BLaER1 treated with 17β-estradiol and CSF1 and Interleukin-3, amounts not matched to agents 10 nM and 100 nM (cell line): ENCODE measurements at regions not wholly inside any gene's neighbourhood (a gene's known extent, or its start where the extent isn't known, plus 50 kb on each side); places are given as distances from the start of the nearest gene placed in this dataset.
"Not testable (repeated sequence)": the region's sequence is repeated elsewhere in the genome, so short reads cannot be mapped to it uniquely, and the experiment has no call there.

Experiments used
- H3K27ac ChIP-seq, 11 experiments: shearing (Covaris generic); formaldehyde crosslinking; 2 replicates each; pipeline ENCODE4 v1.8.1; 2022
- H3K27me3 ChIP-seq, 11 experiments: shearing (Covaris generic); formaldehyde crosslinking; 2 replicates each; pipeline ENCODE4 v1.8.1; 2022
- H3K36me3 ChIP-seq, 11 experiments: shearing (Covaris generic); formaldehyde crosslinking; 2 replicates each; pipeline ENCODE4 v1.8.1; 2022
- H3K4me1 ChIP-seq, 10 experiments: shearing (Covaris generic); formaldehyde crosslinking; 2 replicates each; pipeline ENCODE4 v1.8.1; 2022
- H3K4me2 ChIP-seq, 11 experiments: shearing (Covaris generic); formaldehyde crosslinking; 2 replicates each; pipeline ENCODE4 v1.8.1; 2022
- H3K4me3 ChIP-seq, 10 experiments: shearing (Covaris generic); formaldehyde crosslinking; 2 replicates each; pipeline ENCODE4 v1.8.1; 2022
- H3K9ac ChIP-seq, 11 experiments: shearing (Covaris generic); formaldehyde crosslinking; 2 replicates each; pipeline ENCODE4 v1.8.1; 2022
- H3K9me3 ChIP-seq, 11 experiments: shearing (Covaris generic); formaldehyde crosslinking; replicated peaks in 1 of 11; 2 replicates each; pipeline ENCODE4 v1.8.1; 2022
- H4K20me1 ChIP-seq, 11 experiments: shearing (Covaris generic); formaldehyde crosslinking; 2 replicates each; pipeline ENCODE4 v1.8.1; 2022
- Cebpa-rat ChIP-seq, 11 experiments: shearing (Covaris generic); IDR thresholded peaks; 2 replicates each; pipeline ENCODE4 v1.8.1; 2022

DNA sequence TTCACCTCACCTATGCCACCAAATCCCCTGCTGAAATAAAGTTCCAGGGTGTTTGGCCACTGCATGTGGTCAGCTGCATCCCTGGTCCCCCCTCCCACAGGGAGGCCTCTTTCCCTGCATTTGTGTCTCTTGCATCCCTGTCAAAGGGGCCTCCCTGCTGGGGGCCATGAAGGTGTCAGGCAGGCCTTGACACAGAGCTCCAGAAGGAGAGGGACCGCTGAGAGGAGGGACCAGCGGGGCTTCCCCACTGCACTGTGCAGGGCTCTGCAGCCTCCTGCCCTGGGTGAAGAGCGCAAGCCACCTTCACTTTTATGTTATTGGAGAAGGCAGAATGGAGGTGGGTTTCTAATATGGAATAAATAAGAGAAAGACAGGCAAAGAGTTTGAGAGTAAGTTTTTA is 230.2 kb downstream of the ANKRD30B start:
- Histone ChIP-seq H3K27me3 (no peaks in the 10 kb centered on the region), H4K20me1 (no peaks in the 10 kb centered on the region), H3K4me3 (no peak overlapping the region), H3K9ac (no peak overlapping the region), H3K36me3 (no peaks in the 10 kb centered on the region), H3K27ac (no peak overlapping the region), H3K4me1 (peaks cover 0 to 9% (median 0%) of the 10 kb centered on the region in 10 experiments; a peak in 3 of 20 replicates), H3K9me3 (no peaks in the 10 kb centered on the region), H3K4me2 (no peak overlapping the region)
- TF ChIP-seq Cebpa-rat (IDR thresholded peaks at IDR 0.05), result no peak

GRCh38 chr18:14978962-14979535 is 231.1 kb downstream of the ANKRD30B start:
- Histone ChIP-seq H4K20me1 (no peaks in the 10 kb centered on the region), H3K27me3 (no peaks in the 10 kb centered on the region), H3K4me3 (no peak overlapping the region)

DNA sequence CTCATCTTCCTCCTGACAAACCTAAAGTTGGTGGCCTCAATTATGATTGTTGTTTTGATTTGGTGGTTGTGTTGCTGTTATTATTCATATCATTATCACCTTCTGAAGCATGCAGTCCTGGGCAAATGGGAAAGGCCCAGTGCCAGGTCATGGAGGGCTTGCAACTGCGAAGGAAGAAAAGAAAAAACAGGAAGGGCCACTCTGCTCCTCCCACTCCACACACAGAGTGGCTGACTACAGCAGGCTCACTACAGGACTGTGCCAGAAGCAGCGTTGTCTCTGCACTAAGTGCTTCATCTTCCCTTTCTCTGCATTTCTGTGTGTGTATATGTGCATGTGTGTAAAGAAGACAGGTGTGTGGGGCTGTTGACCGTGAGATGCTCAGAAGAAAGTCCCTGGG is 231.9 kb downstream of the ANKRD30B start:
- peaks cover 0 to 9% (median 0%) of the 10 kb centered on the region in 10 experiments; a peak in 3 of 20 replicates for H3K4me1 ChIP-seq
- no peaks in the 10 kb centered on the region for H3K9me3 ChIP-seq
- TF ChIP-seq Cebpa-rat (IDR thresholded peaks at IDR 0.05), result no peak
- peak overlapping the region in 2 of 11 experiments; percentile 12 to 29; a peak in 3 of 22 replicates for H3K4me2 ChIP-seq
- no peaks in the 10 kb centered on the region for H3K36me3 ChIP-seq
- no peak overlapping the region for H3K4me3 ChIP-seq
- H3K27ac ChIP-seq, result no peak overlapping the region
- no peaks in the 10 kb centered on the region for H4K20me1 ChIP-seq
- H3K9ac ChIP-seq, result no peak overlapping the region
- H3K27me3 ChIP-seq, result no peaks in the 10 kb centered on the region

More at GRCh38 chr18:14978962-14979535, 231.1 kb downstream of the ANKRD30B start:
- Histone ChIP-seq H3K9me3 (no peaks in the 10 kb centered on the region), H3K4me2 (no peak overlapping the region), H3K36me3 (no peaks in the 10 kb centered on the region), H3K9ac (no peak overlapping the region), H3K4me1 (peaks cover 0 to 9% (median 0%) of the 10 kb centered on the region in 10 experiments; a peak in 3 of 20 replicates), H3K27ac (no peak overlapping the region)
- TF ChIP-seq Cebpa-rat (IDR thresholded peaks at IDR 0.05), result no peak

GRCh38 chr18:14984531-14984930 is 236.6 kb downstream of the ANKRD30B start:
- H3K4me3 ChIP-seq, H3K27ac ChIP-seq, H3K4me2 ChIP-seq, H3K27me3 ChIP-seq, H3K4me1 ChIP-seq, H3K9ac ChIP-seq, H4K20me1 ChIP-seq, H3K9me3 ChIP-seq, H3K36me3 ChIP-seq: not testable (repeated sequence)

DNA sequence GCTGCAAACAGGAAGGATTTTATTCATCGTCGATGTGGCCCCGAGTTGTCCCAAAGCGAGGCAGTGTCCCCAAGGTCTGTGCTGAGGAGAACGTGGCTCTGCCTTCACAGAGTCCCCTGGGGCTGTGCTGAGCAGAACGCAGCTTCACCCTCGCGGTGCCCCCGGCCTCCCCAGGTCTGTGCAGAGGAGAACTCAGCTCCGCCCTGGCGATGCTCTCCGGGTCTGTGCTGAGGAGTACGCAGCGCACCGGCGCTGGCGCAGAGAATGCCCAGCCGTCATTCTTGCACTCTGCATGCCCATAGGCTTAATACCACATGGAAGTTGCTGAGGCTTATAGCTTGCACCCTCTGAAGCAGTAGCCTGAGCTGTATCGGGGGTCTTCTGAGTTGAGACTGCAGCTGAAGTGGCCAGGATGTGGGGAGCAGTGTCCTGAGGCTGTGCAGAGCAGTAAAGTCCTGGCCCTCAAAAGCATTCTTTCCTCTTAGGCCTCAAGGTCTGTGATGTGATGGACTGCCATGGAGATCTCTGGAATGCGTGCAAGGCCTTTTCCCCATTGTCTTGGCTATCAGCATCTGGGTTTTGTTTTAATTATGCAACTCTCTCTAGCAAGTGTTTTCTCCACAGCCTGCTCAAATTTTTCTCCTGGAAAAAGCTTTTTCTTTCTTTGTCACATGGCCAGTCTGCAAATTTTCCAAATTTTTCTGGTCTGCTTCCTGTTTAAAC is 237.5 kb downstream of the ANKRD30B start:
- not testable (repeated sequence) for H3K9me3 ChIP-seq, H3K4me1 ChIP-seq, H3K4me3 ChIP-seq, H3K27ac ChIP-seq, H3K9ac ChIP-seq, H3K27me3 ChIP-seq, H3K36me3 ChIP-seq, H3K4me2 ChIP-seq, H4K20me1 ChIP-seq

GRCh38 chr18:14987377-14987776 is 239.4 kb downstream of the ANKRD30B start:
- H3K4me1 ChIP-seq, H3K9me3 ChIP-seq: not testable (repeated sequence)

DNA sequence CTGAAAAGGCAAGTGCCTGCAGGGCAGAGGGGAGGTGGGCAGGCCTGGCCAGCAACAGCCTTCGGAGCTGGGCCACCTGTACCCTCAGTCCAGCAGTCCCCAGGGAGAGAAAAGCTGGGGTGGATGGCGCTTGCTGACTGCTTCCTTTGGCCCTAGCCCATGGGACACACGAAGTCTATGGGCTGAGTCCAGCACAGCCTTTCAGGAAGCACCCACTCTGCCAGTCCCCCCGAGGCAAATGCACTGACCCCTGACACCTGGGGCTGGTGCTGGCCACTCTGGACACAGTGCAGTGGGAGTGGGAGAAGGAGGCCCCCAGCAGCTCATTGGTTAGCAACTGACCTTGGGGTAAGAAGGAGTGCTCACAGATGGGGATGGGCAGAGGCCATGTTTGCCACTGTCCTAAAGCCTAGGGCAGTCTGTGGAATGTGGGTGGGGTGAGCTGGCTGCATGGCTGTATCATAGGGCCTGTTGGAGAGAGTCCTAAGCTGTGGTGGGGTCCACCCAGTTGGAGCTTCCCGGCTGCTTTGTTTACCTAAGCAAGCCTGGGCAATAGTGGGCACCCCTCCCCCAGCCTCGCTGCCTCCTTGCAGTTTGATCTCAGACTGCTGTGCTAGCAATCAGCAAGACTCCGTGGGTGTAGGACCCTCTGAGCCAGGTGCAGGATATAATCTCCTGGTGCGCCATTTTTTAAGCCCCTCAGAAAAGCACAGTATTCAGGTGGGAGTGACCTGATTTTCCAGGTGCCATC is 240.2 kb downstream of the ANKRD30B start:
- H3K36me3 ChIP-seq, H3K4me1 ChIP-seq, H3K9me3 ChIP-seq, H3K27me3 ChIP-seq, H3K27ac ChIP-seq, H3K4me3 ChIP-seq, H3K4me2 ChIP-seq, H3K9ac ChIP-seq, H4K20me1 ChIP-seq: not testable (repeated sequence)

More at GRCh38 chr18:14987377-14987776, 239.4 kb downstream of the ANKRD30B start:
- not testable (repeated sequence) for H4K20me1 ChIP-seq, H3K9ac ChIP-seq, H3K27me3 ChIP-seq, H3K4me2 ChIP-seq, H3K27ac ChIP-seq, H3K4me3 ChIP-seq, H3K36me3 ChIP-seq

GRCh38 chr18:14989569-14989968 is 241.6 kb downstream of the ANKRD30B start:
- not testable (repeated sequence) for H4K20me1 ChIP-seq, H3K36me3 ChIP-seq, H3K27me3 ChIP-seq

GRCh38 chr18:14991934-14992445 is 244.0 kb downstream of the ANKRD30B start:
- not testable (repeated sequence) for H4K20me1 ChIP-seq, H3K4me1 ChIP-seq, H3K9ac ChIP-seq, H3K4me3 ChIP-seq, H3K36me3 ChIP-seq, H3K9me3 ChIP-seq, H3K27me3 ChIP-seq, H3K27ac ChIP-seq, H3K4me2 ChIP-seq

More at GRCh38 chr18:14989569-14989968, 241.6 kb downstream of the ANKRD30B start:
- H3K9me3 ChIP-seq, H3K27ac ChIP-seq, H3K4me3 ChIP-seq, H3K4me2 ChIP-seq, H3K9ac ChIP-seq, H3K4me1 ChIP-seq: not testable (repeated sequence)

GRCh38 chr18:14992758-14993157 is 244.8 kb downstream of the ANKRD30B start:
- not testable (repeated sequence) for H4K20me1 ChIP-seq, H3K4me3 ChIP-seq, H3K9ac ChIP-seq, H3K27me3 ChIP-seq, H3K4me2 ChIP-seq, H3K36me3 ChIP-seq, H3K4me1 ChIP-seq, H3K27ac ChIP-seq, H3K9me3 ChIP-seq

DNA sequence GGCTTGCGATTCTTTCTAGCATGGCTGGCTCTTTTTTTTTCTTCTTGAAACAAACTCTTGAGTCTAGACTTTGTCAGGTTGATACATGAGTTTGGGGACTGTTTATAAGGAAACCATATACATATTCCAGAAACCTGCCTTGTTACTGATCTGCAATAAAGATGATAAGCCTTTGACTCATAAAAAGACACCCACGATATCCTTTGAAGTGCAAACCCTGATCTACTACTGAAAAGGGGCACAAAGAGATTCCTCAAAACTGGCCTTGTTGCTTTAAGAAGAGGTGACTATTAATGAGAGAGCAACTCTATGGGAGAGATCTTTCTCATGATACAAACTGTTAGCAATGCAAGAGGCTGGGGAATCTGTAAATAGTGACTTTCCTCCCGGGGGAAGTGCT is 247.1 kb downstream of the ANKRD30B start:
- not testable (repeated sequence) for H3K27ac ChIP-seq, H3K9ac ChIP-seq, H3K36me3 ChIP-seq, H3K4me2 ChIP-seq, H3K4me3 ChIP-seq, H4K20me1 ChIP-seq, H3K27me3 ChIP-seq, H3K4me1 ChIP-seq
- peaks cover 29 to 31% (median 30%) of the 10 kb centered on the region in 11 experiments for H3K9me3 ChIP-seq
